HCT116 (cell line): ENCODE measurements at regions not wholly inside any gene's neighbourhood (a gene's known extent, or its start where the extent isn't known, plus 50 kb on each side); places are given as distances from the start of the nearest gene placed in this dataset.

ENCODE experiments used
- ATAC-seq: fragments of 200-7000 bp; cut with Tn5 transposase; 2 replicates; pipeline ENCODE4 v1.9.1; 2020; ENCODE audit warnings: mild to moderate bottlenecking, moderate library complexity
- BruUV-seq: library from RNA; stranded (reverse); fragments of 400-500 nt; replicated peaks from 2 replicates; lab custom pipeline; 2021; lab: Mats Ljungman, UMichigan
- CTCF ChIA-PET: fragments of 300-600 bp; sonication (Branson Sonifier 250); formaldehyde crosslinking; loops from one replicate; lab custom pipeline; 2021; ENCODE audit warnings: antibody characterized with exemption; lab: Charles Lee
- POLR2A ChIA-PET: fragments of 300-600, 350-600 bp; sonication (Branson Sonifier 250); formaldehyde crosslinking; loops from one replicate; lab custom pipeline; 2021; ENCODE audit warnings: antibody characterized with exemption; lab: Charles Lee
- RAD21 ChIA-PET, 2 experiments: fragments of 300-600 bp; sonication (Branson Sonifier 250); formaldehyde crosslinking; loops; one replicate each; lab custom pipeline; 2023; ENCODE audit warnings: low total read pairs in 2 of 2; ENCODE audit not compliant: uncharacterized antibody in 2 of 2, unreplicated experiment in 2 of 2, low non-redundant PET in 1 of 2; lab: Charles Lee
- DNase-seq: peaks from one replicate; pipeline ENCODE4 v3.0.0-alpha.2; 2010; ENCODE audit warnings: low read depth, low spot score
- H2AFZ ChIP-seq: fragments of 200-600 bp; shearing (Covaris generic), sonication (generic); 2 replicates; pipeline ENCODE4 v1.6.1; 2017; ENCODE audit warnings: low read depth, mixed run types, mixed read lengths, antibody characterized with exemption, low read length; ENCODE audit not compliant: poor library complexity, severe bottlenecking
- H3K27ac ChIP-seq: 2 replicates; pipeline ENCODE4 v1.5.1; 2012; ENCODE audit warnings: low read depth, low read length
- H3K27me3 ChIP-seq: fragments of 200-600 bp; sonication (generic); 2 replicates; pipeline ENCODE4 v1.6.1; 2016; ENCODE audit warnings: mixed run types, low read length, mixed read lengths; ENCODE audit not compliant: insufficient read depth
- H3K36me3 ChIP-seq, 2 experiments: fragments of 200-500 bp in 1 of 2; fragments of 200-600 bp in 1 of 2; sonication (Bioruptor generic) in 1 of 2; sonication (generic) in 1 of 2; 2 replicates each; pipeline versions ENCODE4 v1.5.1 to v1.6.1; 2014 to 2016; ENCODE audit warnings: low read length in 2 of 2, inconsistent platforms in 1 of 2, mixed read lengths in 1 of 2, mixed run types in 1 of 2; ENCODE audit not compliant: insufficient read depth in 2 of 2, control insufficient read depth in 1 of 2
- H3K4me1 ChIP-seq, 2 experiments: fragments of 200-600 bp in 1 of 2; sonication (generic) in 1 of 2; 2 replicates each; pipeline versions ENCODE4 v1.5.1 to v1.6.1; 2012 to 2017; ENCODE audit warnings: low read length in 2 of 2, inconsistent platforms in 1 of 2, mild to moderate bottlenecking in 1 of 2, mixed read lengths in 1 of 2, mixed run types in 1 of 2, moderate library complexity in 1 of 2; ENCODE audit not compliant: insufficient read depth in 2 of 2, control insufficient read depth in 1 of 2
- H3K4me2 ChIP-seq: fragments of 200-600 bp; sonication (generic); 2 replicates; pipeline ENCODE4 v1.6.1; 2017; ENCODE audit warnings: mixed run types, low read length, mixed read lengths
- H3K4me3 ChIP-seq, 2 experiments: fragments of 200-600 bp in 1 of 2; sonication (generic) in 1 of 2; replicated peaks in 1 of 2; 2 replicates each; pipeline ENCODE4 v1.5.1; 2011 to 2016; ENCODE audit warnings: low read length in 2 of 2, control low read depth in 1 of 2, low read depth in 1 of 2, mild to moderate bottlenecking in 1 of 2, mixed read lengths in 1 of 2, mixed run types in 1 of 2
- H3K79me2 ChIP-seq: fragments of 200-600 bp; sonication (generic); 2 replicates; pipeline ENCODE4 v1.6.1; 2017; ENCODE audit warnings: mild to moderate bottlenecking, mixed run types, low read length, moderate library complexity, mixed read lengths; ENCODE audit not compliant: insufficient read depth
- H3K9ac ChIP-seq: fragments of 200-600 bp; sonication (generic); 2 replicates; pipeline ENCODE4 v1.6.1; 2016; ENCODE audit warnings: low read length, mixed read lengths
- H3K9me2 ChIP-seq: fragments of 200-600 bp; sonication (generic), shearing (Covaris generic); 2 replicates; pipeline ENCODE4 v1.6.1; 2017; ENCODE audit warnings: mixed run types, mild to moderate bottlenecking, moderate library complexity; ENCODE audit not compliant: insufficient read depth
- H3K9me3 ChIP-seq, 2 experiments: fragments of 200-500 bp in 1 of 2; fragments of 200-600 bp in 1 of 2; sonication (Bioruptor generic) in 1 of 2; sonication (generic) in 1 of 2; 2 replicates each; pipeline ENCODE4 v1.6.1; 2014 to 2017; ENCODE audit warnings: low read length in 2 of 2, mixed read lengths in 2 of 2, inconsistent platforms in 1 of 2, low read depth in 1 of 2, mild to moderate bottlenecking in 1 of 2, mixed run types in 1 of 2, moderate library complexity in 1 of 2; ENCODE audit not compliant: control insufficient read depth in 1 of 2, insufficient read depth in 1 of 2
- H4K20me1 ChIP-seq: fragments of 200-600 bp; sonication (generic), shearing (Covaris generic); 2 replicates; pipeline ENCODE4 v1.6.1; 2017; ENCODE audit warnings: mixed run types, mild to moderate bottlenecking, moderate library complexity; ENCODE audit not compliant: insufficient read depth
- ATF3 ChIP-seq: IDR thresholded peaks from 2 replicates; pipeline ENCODE4 v1.6.1; 2012
- CBX3 ChIP-seq: IDR thresholded peaks from 2 replicates; pipeline ENCODE4 v1.6.1; 2012; ENCODE audit warnings: low read depth
- CEBPB ChIP-seq: IDR thresholded peaks from 2 replicates; pipeline ENCODE4 v1.6.1; 2012; ENCODE audit warnings: low read depth
- CTCF ChIP-seq, 3 experiments: fragments of 200-600 bp in 1 of 3; sonication (generic) in 1 of 3; IDR thresholded peaks in 2 of 3; conservative IDR thresholded peaks in 1 of 3; 2 replicates each; pipeline ENCODE4 v1.5.1; 2012 to 2017; ENCODE audit warnings: low read depth in 2 of 3, low read length in 2 of 3, antibody characterized with exemption in 1 of 3, borderline replicate concordance in 1 of 3, control low read depth in 1 of 3, mild to moderate bottlenecking in 1 of 3, mixed read lengths in 1 of 3, mixed run types in 1 of 3, moderate library complexity in 1 of 3; ENCODE audit not compliant: insufficient read depth in 1 of 3
- EGR1 ChIP-seq: IDR thresholded peaks from 2 replicates; pipeline ENCODE4 v1.6.1; 2012; ENCODE audit warnings: low read depth
- ELF1 ChIP-seq: IDR thresholded peaks from 2 replicates; pipeline ENCODE4 v1.6.1; 2012; ENCODE audit warnings: low read depth, borderline replicate concordance
- FOSL1 ChIP-seq: IDR thresholded peaks from 2 replicates; pipeline ENCODE4 v1.6.1; 2012; ENCODE audit warnings: low read depth
- SRF ChIP-seq: IDR thresholded peaks from 2 replicates; pipeline ENCODE4 v1.6.1; 2012; ENCODE audit warnings: low read depth
- TCF7L2 ChIP-seq: IDR thresholded peaks from 2 replicates; pipeline ENCODE4 v1.7.0; 2011; ENCODE audit warnings: borderline replicate concordance, inconsistent platforms; ENCODE audit not compliant: insufficient read depth, insufficient read length; ENCODE audit errors: extremely low read depth
- YY1 ChIP-seq: IDR thresholded peaks from 2 replicates; pipeline ENCODE4 v1.6.1; 2011; ENCODE audit warnings: low read length, low read depth, moderate library complexity, mild to moderate bottlenecking; ENCODE audit not compliant: insufficient replicate concordance; ENCODE audit errors: extremely low read depth
- ZBTB33 ChIP-seq: IDR thresholded peaks from 2 replicates; pipeline ENCODE4 v1.6.1; 2011; ENCODE audit warnings: mild to moderate bottlenecking, low read length, moderate library complexity; ENCODE audit not compliant: insufficient replicate concordance; ENCODE audit errors: extremely low read depth
- ZFX ChIP-seq: fragments of 450-650 bp; IDR thresholded peaks from 2 replicates; pipeline ENCODE4 v1.6.1; 2017
- ZNF274 ChIP-seq: fragments of 200-500 bp; sonication (Bioruptor generic); IDR thresholded peaks from 2 replicates; pipeline ENCODE4 v1.6.1; 2014; ENCODE audit warnings: mild to moderate bottlenecking, low read depth, low read length, inconsistent platforms
- intact Hi-C: fragments of 100-400 bp; cut with micrococcal nuclease; formaldehyde crosslinking; loops from 2 replicates; pipeline ENCODE4 v1.10.0; 2022

- no peaks in the 10 kb centered on the region for H3K4me1 ChIP-seq
- H3K9me2 ChIP-seq: no peaks in the 10 kb centered on the region
- H3K36me3 ChIP-seq: no peaks in the 10 kb centered on the region
- ATAC-seq (no peak), DNase-seq (no peak)
- CTCF ChIA-PET: no interaction called here
- no TSS peak for BruUV-seq
- H3K9me3 ChIP-seq: no peaks in the 10 kb centered on the region
- H3K27me3 ChIP-seq: peaks cover 33% of the 10 kb centered on the region
- H3K27ac ChIP-seq: no peak overlapping the region
- POLR2A ChIA-PET: no interaction called here
- intact Hi-C loops: no loop called here
- no peak overlapping the region for H3K4me3 ChIP-seq
- H4K20me1 ChIP-seq: no peaks in the 10 kb centered on the region
- H3K79me2 ChIP-seq: no peaks in the 10 kb centered on the region
- H2AFZ ChIP-seq: no peak overlapping the region
- no peak overlapping the region for H3K4me2 ChIP-seq
- no peak overlapping the region for H3K9ac ChIP-seq
- RAD21 ChIA-PET: no interaction called here
- TF ChIP-seq EGR1 (no peak), ATF3 (no peak), TCF7L2 (no peak), CTCF (IDR thresholded peaks at IDR 0.05 in 2 of 3, conservative IDR thresholded peaks at IDR 0.05 in 1 of 3; ENCODE audit: borderline replicate concordance in 1 of 3, insufficient read depth in 1 of 3, low read depth in 2 of 3, low read length in 2 of 3) (0 out of 6 replicates have a peak, but pooled peaks of 1 of the 3 experiments have one; percentile 11)
These were observed 149.9 kb upstream of the TMC3 start for GRCh38 chr15:81523867-81524266.

GRCh38 chr15:81520480-81520879 is 146.5 kb upstream of the TMC3 start:
- Histone ChIP-seq H3K9me2 (no peaks in the 10 kb centered on the region), H3K27me3 (peaks cover 57% of the 10 kb centered on the region), H3K9ac (no peak overlapping the region), H4K20me1 (no peaks in the 10 kb centered on the region), H3K79me2 (no peaks in the 10 kb centered on the region), H3K4me2 (no peak overlapping the region), H3K4me1 (no peaks in the 10 kb centered on the region), H3K9me3 (no peaks in the 10 kb centered on the region), H3K27ac (no peak overlapping the region), H3K4me3 (no peak overlapping the region), H2AFZ (no peak overlapping the region), H3K36me3 (no peaks in the 10 kb centered on the region)
- ATAC-seq (no peak), DNase-seq (no peak)
- POLR2A ChIA-PET: no interaction called here
- intact Hi-C loops: no loop called here
- RAD21 ChIA-PET: no interaction called here
- CTCF ChIA-PET: no interaction called here
- no TSS peak for BruUV-seq
- TF ChIP-seq CBX3 (no peak), YY1 (no peak), CTCF (IDR thresholded peaks at IDR 0.05 in 2 of 3, conservative IDR thresholded peaks at IDR 0.05 in 1 of 3; ENCODE audit: borderline replicate concordance in 1 of 3, insufficient read depth in 1 of 3, low read depth in 2 of 3, low read length in 2 of 3) (no peak), ZNF274 (no peak), ZFX (no peak), ELF1 (no peak), CEBPB (no peak), SRF (no peak), FOSL1 (no peak), EGR1 (no peak), ZBTB33 (no peak)
